GM23248 (cell line): ENCODE measurements at regions not wholly inside any gene's neighbourhood (a gene's known extent, or its start where the extent isn't known, plus 50 kb on each side); places are given as distances from the start of the nearest gene placed in this dataset.

Experiments
- DNase-seq: peaks from one replicate; pipeline ENCODE4 v3.0.0-alpha.2; 2015
- H2AFZ ChIP-seq: fragments of 200-600 bp; sonication (generic); 2 replicates; pipeline ENCODE4 v1.6.1; 2016; ENCODE audit warnings: antibody characterized with exemption
- H3F3A ChIP-seq: fragments of 200-600 bp; sonication (generic); 2 replicates; pipeline ENCODE4 v1.6.1; 2016; ENCODE audit warnings: mild to moderate bottlenecking, antibody characterized with exemption, mixed run types; ENCODE audit not compliant: insufficient read depth
- H3K27ac ChIP-seq: fragments of 200-600 bp; sonication (generic); 2 replicates; pipeline ENCODE4 v1.5.1; 2016; ENCODE audit warnings: mild to moderate bottlenecking
- H3K27me3 ChIP-seq: fragments of 200-600 bp; sonication (generic); replicated peaks from 2 replicates; pipeline ENCODE4 v1.6.1; 2016; ENCODE audit warnings: mild to moderate bottlenecking; ENCODE audit not compliant: insufficient read depth
- H3K36me3 ChIP-seq: fragments of 200-600 bp; sonication (generic); 2 replicates; pipeline ENCODE4 v1.6.1; 2016; ENCODE audit warnings: low read depth, mild to moderate bottlenecking
- H3K4me1 ChIP-seq: fragments of 200-600 bp; sonication (generic); 2 replicates; pipeline ENCODE4 v1.6.1; 2016; ENCODE audit warnings: mild to moderate bottlenecking; ENCODE audit not compliant: insufficient read depth
- H3K4me2 ChIP-seq: fragments of 200-600 bp; sonication (generic); one replicate; pipeline ENCODE4 v1.6.1; 2016; ENCODE audit warnings: mild to moderate bottlenecking; ENCODE audit not compliant: unreplicated experiment
- H3K4me3 ChIP-seq: fragments of 200-600 bp; sonication (generic); 2 replicates; pipeline ENCODE4 v1.5.1; 2016; ENCODE audit warnings: mild to moderate bottlenecking
- H3K79me2 ChIP-seq: fragments of 200-600 bp; sonication (generic); 2 replicates; pipeline ENCODE4 v1.6.1; 2016; ENCODE audit warnings: mild to moderate bottlenecking; ENCODE audit not compliant: insufficient read depth
- H3K9ac ChIP-seq: fragments of 200-600 bp; sonication (generic); 2 replicates; pipeline ENCODE4 v1.6.1; 2016; ENCODE audit warnings: mild to moderate bottlenecking
- H3K9me2 ChIP-seq: fragments of 200-600 bp; sonication (generic); 2 replicates; pipeline ENCODE4 v1.6.1; 2016; ENCODE audit warnings: mixed run types, mild to moderate bottlenecking, moderate library complexity; ENCODE audit not compliant: insufficient read depth
- H3K9me3 ChIP-seq: fragments of 200-600 bp; sonication (generic); one replicate; pipeline ENCODE4 v1.6.1; 2017; ENCODE audit warnings: low read depth
- H4K20me1 ChIP-seq: fragments of 200-600 bp; sonication (generic); 2 replicates; pipeline ENCODE4 v1.6.0; 2016; ENCODE audit not compliant: insufficient read depth
- EZH2 ChIP-seq: fragments of 200-600 bp; sonication (generic); IDR thresholded peaks from 2 replicates; pipeline ENCODE4 v1.6.1; 2018; ENCODE audit warnings: antibody characterized with exemption, mild to moderate bottlenecking; ENCODE audit not compliant: insufficient read depth, poor library complexity, severe bottlenecking
- EZH2phosphoT487 ChIP-seq: fragments of 200-600 bp; sonication (generic); IDR thresholded peaks from 2 replicates; pipeline ENCODE4 v1.6.1; 2018; ENCODE audit warnings: antibody characterized with exemption, moderate library complexity, mild to moderate bottlenecking, low read depth; ENCODE audit not compliant: insufficient read depth
- WGBS, 2 experiments: methylation state at CpG; one replicate each; pipeline ENCODE4 v1.1.6; 2015 to 2017; ENCODE audit warnings: low lambda C conversion rate in 2 of 2, low coverage in 1 of 2; ENCODE audit errors: missing lambda C conversion rate in 2 of 2; 5-methylcytosine and 5-hydroxymethylcytosine counted together
- in situ Hi-C: fragments of 300-500 bp; cut with MboI; formaldehyde crosslinking; loops from 2 replicates; pipeline ENCODE4 v1.15.0; 2020

DNA sequence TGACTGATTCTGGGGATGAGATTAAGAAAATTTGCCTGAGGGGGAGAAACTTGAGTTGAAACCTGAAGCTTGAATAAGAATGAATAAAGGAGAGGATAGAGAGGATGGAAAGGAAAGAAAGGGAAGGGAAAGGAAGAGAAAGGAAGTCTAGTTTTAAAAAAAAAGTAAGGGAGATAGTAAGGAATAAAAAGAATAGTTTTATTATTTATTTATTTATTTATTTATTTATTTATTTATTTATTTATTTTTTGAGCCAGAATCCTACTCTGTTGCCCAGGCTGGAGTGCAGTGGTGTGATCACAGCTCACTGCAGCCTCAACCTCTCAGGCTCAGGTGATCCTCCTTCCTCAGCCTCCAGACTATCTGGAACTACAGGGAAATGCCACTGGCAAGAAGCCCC lies 62.0 kb upstream of the NAF1 start:
- H3K36me3 ChIP-seq = no peaks in the 10 kb centered on the region
- H4K20me1 ChIP-seq = no peaks in the 10 kb centered on the region
- H3K79me2 ChIP-seq = no peaks in the 10 kb centered on the region
- in situ Hi-C loops = no loop called here
- H3K4me1 ChIP-seq = no peaks in the 10 kb centered on the region
- no peaks in the 10 kb centered on the region for H3F3A ChIP-seq
- no peak overlapping the region for H3K4me3 ChIP-seq
- no peak overlapping the region for H3K4me2 ChIP-seq
- H3K27ac ChIP-seq = no peak overlapping the region
- H2AFZ ChIP-seq = no peak overlapping the region
- no peak for DNase-seq
- no peak overlapping the region for H3K9ac ChIP-seq
- no peaks in the 10 kb centered on the region for H3K9me2 ChIP-seq
- no peak for TF ChIP-seq EZH2phosphoT487
- no peak for TF ChIP-seq EZH2
- no peaks in the 10 kb centered on the region for H3K9me3 ChIP-seq
- H3K27me3 ChIP-seq = no peaks in the 10 kb centered on the region

DNA sequence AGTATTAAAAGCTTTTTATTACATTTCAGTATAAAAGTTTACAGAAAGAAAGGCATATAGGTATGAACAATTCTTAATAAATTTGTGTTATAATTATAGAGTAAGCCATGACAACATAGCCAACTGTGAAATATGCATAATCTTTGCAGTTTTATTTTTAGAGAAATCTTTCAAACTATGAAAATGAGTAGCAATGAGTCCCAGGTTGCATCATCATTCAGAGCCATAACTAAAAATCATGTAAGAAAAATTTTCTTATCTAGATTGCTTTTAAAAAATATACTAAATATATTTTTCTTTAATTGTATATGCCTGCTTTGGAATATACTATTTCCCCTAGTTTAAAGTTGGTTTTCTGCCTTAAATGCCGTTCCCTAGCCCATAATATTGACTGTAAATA lies 54.8 kb upstream of the NAF1 start:
- H3K36me3 ChIP-seq = no peaks in the 10 kb centered on the region
- H3K9me3 ChIP-seq = no peaks in the 10 kb centered on the region
- H3F3A ChIP-seq = no peaks in the 10 kb centered on the region
- in situ Hi-C loops = no loop called here
- no peak overlapping the region for H3K27ac ChIP-seq
- no peaks in the 10 kb centered on the region for H4K20me1 ChIP-seq
- no peaks in the 10 kb centered on the region; the same call in 1 of the 2 replicates for H3K27me3 ChIP-seq
- no peaks in the 10 kb centered on the region for H3K4me1 ChIP-seq
- no peak overlapping the region for H3K4me2 ChIP-seq
- TF ChIP-seq EZH2phosphoT487 (no peak), EZH2 (no peak)
- no peak overlapping the region for H3K9ac ChIP-seq
- no peak overlapping the region for H2AFZ ChIP-seq
- H3K4me3 ChIP-seq = no peak overlapping the region
- no peaks in the 10 kb centered on the region for H3K79me2 ChIP-seq
- H3K9me2 ChIP-seq = no peaks in the 10 kb centered on the region
- DNase-seq = no peak
- 9 to 15% methylated on average over 1 of the region's 1 CpG for WGBS, 2 experiments

DNA sequence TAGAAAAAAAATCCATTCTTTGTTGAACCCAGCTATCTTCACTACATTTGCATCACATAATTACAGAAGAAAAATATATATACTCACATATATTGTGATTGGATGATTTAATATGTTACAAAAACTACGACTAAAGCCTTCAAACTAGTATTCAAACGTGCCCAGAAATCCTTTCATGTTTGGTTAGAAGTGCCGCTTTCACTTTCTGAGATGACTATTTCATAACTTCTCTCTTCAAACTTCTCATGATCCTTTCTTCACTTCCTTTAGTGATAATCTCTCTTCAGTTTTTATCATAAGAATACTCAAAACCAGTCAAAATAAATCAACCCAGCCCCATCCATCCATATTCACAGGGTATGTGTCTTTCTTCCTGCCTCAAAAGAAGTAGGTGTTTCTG lies 50.8 kb upstream of the NAF1 start:
- no peak overlapping the region for H3K4me3 ChIP-seq
- H3K4me1 ChIP-seq = no peaks in the 10 kb centered on the region
- in situ Hi-C loops = no loop called here
- no peak overlapping the region for H3K4me2 ChIP-seq
- no peaks in the 10 kb centered on the region for H3K9me2 ChIP-seq
- H2AFZ ChIP-seq = no peak overlapping the region
- H3K36me3 ChIP-seq = no peaks in the 10 kb centered on the region
- no peaks in the 10 kb centered on the region for H4K20me1 ChIP-seq
- WGBS, 2 experiments = 11 to 13% methylated on average over 3 of the region's 3 CpGs
- DNase-seq = no peak
- H3K9ac ChIP-seq = no peak overlapping the region
- no peaks in the 10 kb centered on the region for H3F3A ChIP-seq
- H3K79me2 ChIP-seq = no peaks in the 10 kb centered on the region
- no peak for TF ChIP-seq EZH2phosphoT487
- no peak for TF ChIP-seq EZH2
- H3K9me3 ChIP-seq = no peaks in the 10 kb centered on the region
- no peaks in the 10 kb centered on the region; the same call in 1 of the 2 replicates for H3K27me3 ChIP-seq
- H3K27ac ChIP-seq = no peak overlapping the region
